ENCODE measurements at regions not wholly inside any gene's neighbourhood (a gene's known extent, or its start where the extent isn't known, plus 50 kb on each side); places are given as distances from the start of the nearest gene placed in this dataset.

DNA sequence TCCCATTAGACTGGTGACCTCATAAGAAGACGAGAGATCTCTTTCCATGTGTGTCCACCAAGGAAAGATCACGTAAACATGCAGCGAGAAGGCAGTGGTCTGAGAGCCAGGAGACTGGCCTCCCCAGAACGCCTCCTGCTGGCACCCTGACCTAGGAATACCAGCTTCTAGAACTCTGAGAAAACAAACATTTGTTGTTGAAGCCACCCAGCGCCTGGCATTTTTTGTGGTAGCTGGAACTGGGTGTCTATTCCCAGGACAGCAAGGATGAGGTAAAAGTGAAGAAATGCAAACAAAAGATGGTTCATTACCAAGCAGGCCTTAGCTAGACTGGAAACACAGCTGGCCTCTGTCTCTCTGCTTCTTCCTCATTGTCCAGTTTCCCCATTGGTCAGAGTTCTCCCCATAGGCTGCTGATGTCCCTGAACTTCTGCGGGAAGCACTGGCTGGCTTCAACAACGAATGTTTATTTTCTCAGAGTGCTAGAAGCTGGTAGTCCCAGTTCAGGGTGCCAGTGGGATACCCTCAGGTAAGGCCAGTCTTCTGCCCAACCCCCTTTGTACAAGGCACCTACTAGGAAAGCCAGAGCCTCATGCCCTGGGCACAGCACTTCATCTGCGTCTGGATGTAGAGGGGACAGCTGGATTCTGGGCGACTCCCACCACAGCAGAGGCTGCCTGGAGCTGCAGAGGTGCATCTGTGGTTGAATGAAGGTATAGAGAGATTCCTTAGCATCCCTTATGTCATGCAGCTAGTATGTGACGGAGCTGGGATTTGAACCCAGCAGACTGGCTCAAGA, 304.9 kb downstream of the TCERG1L start:
- no peaks in the 10 kb centered on the region for H3K9me3 ChIP-seq (ENCODE audit: insufficient read depth, low read depth, low read length)
- no peaks in the 10 kb centered on the region for H3K27me3 ChIP-seq (ENCODE audit: insufficient read depth, low read length)
- H3K4me1 ChIP-seq (ENCODE audit: insufficient read depth, low read length) = peaks cover 21% of the 10 kb centered on the region
- no peaks in the 10 kb centered on the region for H3K36me3 ChIP-seq (ENCODE audit: insufficient read depth, low read length)
- no peak overlapping the region for H3K4me3 ChIP-seq (ENCODE audit: low read length)
- H3K27ac ChIP-seq (ENCODE audit: low read depth, low read length) = no peak overlapping the region
- WGBS = 92% methylated on average over 10 of the region's 10 CpGs
- no peak overlapping the region for H3K9ac ChIP-seq (ENCODE audit: low read depth, low read length)

DNA sequence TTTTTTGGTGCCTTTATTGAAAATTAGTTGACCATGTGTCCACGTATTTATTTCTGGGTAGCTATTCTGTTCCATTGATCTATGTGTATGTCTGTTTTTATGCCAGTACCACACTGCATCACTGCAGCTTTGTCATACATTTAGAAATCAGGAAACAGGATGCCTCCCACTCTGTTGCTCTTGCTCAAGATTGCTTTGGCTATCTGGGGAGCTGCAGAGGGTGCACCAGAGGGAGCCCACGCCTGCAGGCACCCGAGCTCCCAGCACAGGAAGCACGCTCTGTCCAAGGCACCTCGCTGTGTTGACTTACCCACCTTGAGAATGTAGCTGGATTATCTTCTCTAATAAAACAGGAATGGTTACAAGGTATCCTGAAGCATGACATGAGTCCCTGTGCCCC, 301.7 kb downstream of the TCERG1L start:
- 92% methylated on average over 5 of the region's 5 CpGs for WGBS
- Histone ChIP-seq H3K27ac (ENCODE audit: low read depth, low read length) (no peak overlapping the region), H3K36me3 (ENCODE audit: insufficient read depth, low read length) (no peaks in the 10 kb centered on the region), H3K4me1 (ENCODE audit: insufficient read depth, low read length) (no peaks in the 10 kb centered on the region), H3K9me3 (ENCODE audit: insufficient read depth, low read depth, low read length) (no peaks in the 10 kb centered on the region), H3K9ac (ENCODE audit: low read depth, low read length) (no peak overlapping the region), H3K27me3 (ENCODE audit: insufficient read depth, low read length) (no peaks in the 10 kb centered on the region), H3K4me3 (ENCODE audit: low read length) (no peak overlapping the region)

DNA sequence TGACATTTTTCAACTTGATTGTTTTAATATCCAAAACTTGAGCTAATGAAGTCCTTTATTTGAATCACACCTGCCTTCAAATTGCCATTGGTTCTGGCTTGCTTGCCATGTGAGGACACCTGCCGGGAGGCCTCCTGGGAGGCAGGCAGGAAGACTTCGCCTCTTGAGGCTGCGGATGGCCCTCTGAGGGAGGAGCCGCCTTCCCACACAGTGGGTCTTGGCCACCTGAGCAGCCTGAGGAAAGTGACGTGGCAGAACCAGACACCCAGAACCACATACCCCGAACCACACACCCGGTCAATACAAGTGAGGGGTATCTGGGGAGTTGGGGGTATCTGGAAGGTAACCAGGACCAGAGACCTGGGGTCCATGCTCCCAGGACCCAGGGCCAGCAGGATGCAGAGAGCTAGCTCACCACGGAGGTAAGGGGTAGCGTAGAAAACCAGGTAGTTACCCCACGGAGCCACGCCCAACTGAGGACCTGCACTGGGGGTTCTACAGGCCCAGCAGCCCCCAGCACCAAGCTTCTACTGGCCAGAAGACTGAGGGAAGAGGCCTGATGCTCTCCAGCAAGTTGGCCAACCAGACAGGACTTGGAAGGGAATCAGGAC, 300.5 kb downstream of the TCERG1L start:
- Histone ChIP-seq H3K27ac (ENCODE audit: low read depth, low read length) (no peak overlapping the region), H3K27me3 (ENCODE audit: insufficient read depth, low read length) (no peaks in the 10 kb centered on the region), H3K4me3 (ENCODE audit: low read length) (no peak overlapping the region), H3K9ac (ENCODE audit: low read depth, low read length) (no peak overlapping the region), H3K36me3 (ENCODE audit: insufficient read depth, low read length) (no peaks in the 10 kb centered on the region), H3K9me3 (ENCODE audit: insufficient read depth, low read depth, low read length) (no peaks in the 10 kb centered on the region), H3K4me1 (ENCODE audit: insufficient read depth, low read length) (no peaks in the 10 kb centered on the region)
- WGBS = 93% methylated on average over 11 of the region's 11 CpGs

DNA sequence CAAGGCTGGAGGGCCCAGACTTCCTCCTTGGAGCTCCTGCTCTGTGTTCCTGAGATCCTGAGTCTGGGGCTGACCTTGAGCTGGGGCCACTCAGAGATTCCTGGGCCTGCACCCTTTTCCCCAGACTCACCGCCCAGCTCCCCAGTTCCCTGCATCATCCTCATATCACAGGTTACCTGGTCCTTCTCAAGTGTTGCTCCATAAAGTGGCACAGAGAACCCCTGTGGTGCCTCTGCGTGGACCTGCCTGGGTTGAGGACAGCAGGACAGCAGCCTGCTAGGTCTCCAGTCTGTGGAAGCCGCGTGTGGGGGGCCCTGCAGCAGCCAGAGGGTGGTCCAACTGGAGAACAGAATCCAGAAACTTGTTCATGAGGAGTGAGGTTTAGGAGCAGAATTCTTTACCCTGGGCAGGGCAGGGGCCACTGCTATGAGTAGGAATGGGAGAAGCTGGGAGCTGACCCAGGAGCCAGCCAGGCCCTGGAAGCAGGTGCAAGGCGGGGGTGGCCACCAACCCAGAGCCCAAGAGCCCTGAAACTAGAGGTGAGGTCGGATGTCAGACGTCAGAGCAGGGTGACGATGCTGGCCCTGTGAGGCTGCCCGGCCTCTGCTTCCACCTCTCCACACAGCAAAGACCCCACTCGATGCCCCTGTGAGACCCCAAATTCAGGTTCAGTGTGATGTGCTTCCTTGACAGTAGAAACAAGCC, 299.4 kb downstream of the TCERG1L start:
- H3K27me3 ChIP-seq (ENCODE audit: insufficient read depth, low read length) = no peaks in the 10 kb centered on the region
- 88% methylated on average over 10 of the region's 10 CpGs for WGBS
- no peaks in the 10 kb centered on the region for H3K36me3 ChIP-seq (ENCODE audit: insufficient read depth, low read length)

DNA sequence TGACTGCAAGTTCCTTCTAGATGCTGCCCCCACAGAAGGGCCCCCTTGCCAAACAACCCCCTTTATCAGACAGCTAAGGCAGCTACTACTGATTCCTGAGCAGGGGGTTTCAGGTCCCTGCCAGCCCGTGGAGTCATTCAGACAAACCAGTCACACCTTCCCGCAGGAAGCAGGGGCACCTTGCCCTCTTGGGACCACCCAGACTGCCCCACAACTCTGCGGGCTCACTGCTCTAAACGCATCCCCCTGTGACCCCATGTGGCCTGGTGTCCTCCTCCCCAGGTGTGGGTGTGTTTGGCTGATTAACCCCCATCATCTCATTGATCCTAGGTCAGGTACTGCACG, 298.9 kb downstream of the TCERG1L start:
- H3K4me1 ChIP-seq (ENCODE audit: insufficient read depth, low read length) = no peaks in the 10 kb centered on the region
- WGBS = 94% methylated on average over 5 of the region's 5 CpGs
- no peak overlapping the region for H3K27ac ChIP-seq (ENCODE audit: low read depth, low read length)
- H3K36me3 ChIP-seq (ENCODE audit: insufficient read depth, low read length) = no peaks in the 10 kb centered on the region
- H3K27me3 ChIP-seq (ENCODE audit: insufficient read depth, low read length) = no peaks in the 10 kb centered on the region
- H3K9ac ChIP-seq (ENCODE audit: low read depth, low read length) = no peak overlapping the region
- no peaks in the 10 kb centered on the region for H3K9me3 ChIP-seq (ENCODE audit: insufficient read depth, low read depth, low read length)
- H3K4me3 ChIP-seq (ENCODE audit: low read length) = no peak overlapping the region

More for the DNA sequence above, 299.4 kb downstream of the TCERG1L start:
- H3K9ac ChIP-seq (ENCODE audit: low read depth, low read length) = no peak overlapping the region
- H3K4me1 ChIP-seq (ENCODE audit: insufficient read depth, low read length) = no peaks in the 10 kb centered on the region
- H3K4me3 ChIP-seq (ENCODE audit: low read length) = no peak overlapping the region
- no peak overlapping the region for H3K27ac ChIP-seq (ENCODE audit: low read depth, low read length)
- no peaks in the 10 kb centered on the region for H3K9me3 ChIP-seq (ENCODE audit: insufficient read depth, low read depth, low read length)

DNA sequence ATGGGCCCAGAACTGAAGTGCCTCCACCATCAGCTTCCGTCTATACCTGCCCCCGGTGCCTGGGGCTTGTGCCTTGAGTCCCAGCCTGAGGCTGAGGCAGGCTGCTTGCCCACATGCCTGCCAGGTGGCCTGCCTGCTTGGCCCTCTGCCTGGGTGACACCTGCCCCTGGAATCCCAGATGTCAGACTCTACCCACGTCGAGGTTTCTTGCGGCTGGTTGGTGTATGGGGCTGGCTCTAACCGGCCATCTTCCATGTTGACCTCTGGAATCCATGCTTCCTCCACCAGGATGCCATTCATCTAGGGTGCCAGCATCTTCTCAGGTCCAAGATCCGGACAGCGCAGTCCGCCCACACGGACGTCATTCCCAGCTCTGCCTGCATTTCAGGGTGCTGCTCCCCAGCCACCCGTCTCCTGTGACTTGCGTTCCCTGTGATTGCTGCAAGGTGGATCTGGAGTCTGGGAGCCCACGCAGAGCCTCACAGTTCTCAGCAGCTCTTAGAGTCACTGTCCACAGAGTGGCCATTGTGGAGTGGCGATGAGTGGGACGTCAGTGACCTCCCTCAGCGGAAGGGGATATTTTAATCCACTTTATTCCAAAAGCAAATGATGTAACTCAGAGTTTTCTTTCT, 298.1 kb downstream of the TCERG1L start:
- H3K4me3 ChIP-seq (ENCODE audit: low read length) = no peak overlapping the region
- H3K9me3 ChIP-seq (ENCODE audit: insufficient read depth, low read depth, low read length) = no peaks in the 10 kb centered on the region
- no peak overlapping the region for H3K9ac ChIP-seq (ENCODE audit: low read depth, low read length)
- no peak overlapping the region for H3K27ac ChIP-seq (ENCODE audit: low read depth, low read length)
- 96% methylated on average over 17 of the region's 17 CpGs for WGBS
- H3K4me1 ChIP-seq (ENCODE audit: insufficient read depth, low read length) = no peaks in the 10 kb centered on the region
- no peaks in the 10 kb centered on the region for H3K27me3 ChIP-seq (ENCODE audit: insufficient read depth, low read length)
- no peaks in the 10 kb centered on the region for H3K36me3 ChIP-seq (ENCODE audit: insufficient read depth, low read length)

DNA sequence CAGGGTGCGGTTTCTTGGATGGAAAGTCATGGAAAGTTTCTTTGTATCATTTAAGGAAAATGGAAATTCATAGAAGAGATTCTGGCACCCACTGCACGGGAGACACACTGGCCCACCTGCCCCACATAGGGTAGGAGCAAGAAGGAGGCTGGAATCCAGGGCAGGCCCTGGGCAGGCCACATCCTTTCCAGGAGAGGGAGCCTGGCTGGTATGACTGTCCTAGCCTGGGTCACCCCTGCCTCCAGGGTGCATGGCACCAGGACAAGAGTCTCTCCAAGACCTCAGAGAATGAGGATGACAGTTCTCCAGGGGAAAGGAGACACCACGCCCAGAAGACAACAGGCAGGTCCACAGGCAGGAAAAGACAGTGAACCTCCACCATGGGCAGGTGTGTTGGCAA, 297.2 kb downstream of the TCERG1L start:
- no peak overlapping the region for H3K4me3 ChIP-seq (ENCODE audit: low read length)
- H3K27ac ChIP-seq (ENCODE audit: low read depth, low read length) = no peak overlapping the region
- H3K36me3 ChIP-seq (ENCODE audit: insufficient read depth, low read length) = no peaks in the 10 kb centered on the region
- H3K9ac ChIP-seq (ENCODE audit: low read depth, low read length) = no peak overlapping the region
- no peaks in the 10 kb centered on the region for H3K9me3 ChIP-seq (ENCODE audit: insufficient read depth, low read depth, low read length)
- no peaks in the 10 kb centered on the region for H3K4me1 ChIP-seq (ENCODE audit: insufficient read depth, low read length)
- 95% methylated on average over 3 of the region's 3 CpGs for WGBS
- no peaks in the 10 kb centered on the region for H3K27me3 ChIP-seq (ENCODE audit: insufficient read depth, low read length)

DNA sequence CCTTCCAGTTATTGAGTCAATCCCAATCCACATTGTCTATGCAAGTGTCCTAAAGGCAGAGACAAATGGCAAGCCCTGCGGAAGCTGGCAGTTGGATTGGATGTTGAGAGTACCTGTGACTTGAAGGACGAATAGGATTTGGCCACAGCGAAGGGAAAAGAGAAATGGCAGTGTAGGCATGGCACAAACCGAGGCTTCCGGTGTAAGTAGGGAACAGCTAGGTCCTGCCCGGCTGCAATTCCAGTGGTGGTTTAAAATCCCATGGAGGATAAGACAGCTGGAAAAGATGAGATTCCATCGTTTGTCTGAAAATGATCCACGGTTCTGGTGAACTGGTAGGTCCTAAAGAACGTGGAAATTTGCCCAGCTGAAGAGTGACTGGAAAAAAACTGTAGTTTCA, 296.2 kb downstream of the TCERG1L start:
- H3K27ac ChIP-seq (ENCODE audit: low read depth, low read length) = no peak overlapping the region
- H3K36me3 ChIP-seq (ENCODE audit: insufficient read depth, low read length) = no peaks in the 10 kb centered on the region
- H3K4me3 ChIP-seq (ENCODE audit: low read length) = no peak overlapping the region
- H3K27me3 ChIP-seq (ENCODE audit: insufficient read depth, low read length) = no peaks in the 10 kb centered on the region
- no peaks in the 10 kb centered on the region for H3K9me3 ChIP-seq (ENCODE audit: insufficient read depth, low read depth, low read length)
- no peaks in the 10 kb centered on the region for H3K4me1 ChIP-seq (ENCODE audit: insufficient read depth, low read length)
- 93% methylated on average over 9 of the region's 9 CpGs for WGBS
- no peak overlapping the region for H3K9ac ChIP-seq (ENCODE audit: low read depth, low read length)

DNA sequence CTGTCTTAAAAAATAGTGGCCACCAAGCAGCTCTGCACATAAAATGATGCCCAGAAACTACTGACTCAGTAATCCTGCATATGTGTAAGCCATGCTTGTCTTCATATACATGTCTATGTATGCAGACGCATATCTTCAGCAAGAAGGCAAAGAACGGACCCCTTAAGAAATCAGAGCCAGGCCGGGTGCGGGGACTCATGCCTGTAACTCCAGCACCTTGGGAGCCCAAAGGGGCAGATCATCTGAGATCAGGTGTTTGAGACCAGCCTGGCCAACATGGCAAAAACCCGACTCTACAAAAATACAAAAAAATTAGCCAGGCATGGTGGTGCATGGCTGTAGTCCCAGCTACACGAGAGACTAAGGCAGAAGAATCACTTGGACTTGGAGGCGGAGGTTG, 295.0 kb downstream of the TCERG1L start:
- 96% methylated on average over 7 of the region's 7 CpGs for WGBS
- no peaks in the 10 kb centered on the region for H3K36me3 ChIP-seq (ENCODE audit: insufficient read depth, low read length)
- no peaks in the 10 kb centered on the region for H3K27me3 ChIP-seq (ENCODE audit: insufficient read depth, low read length)
- no peak overlapping the region for H3K4me3 ChIP-seq (ENCODE audit: low read length)
- no peak overlapping the region for H3K27ac ChIP-seq (ENCODE audit: low read depth, low read length)
- H3K4me1 ChIP-seq (ENCODE audit: insufficient read depth, low read length) = no peaks in the 10 kb centered on the region
- no peaks in the 10 kb centered on the region for H3K9me3 ChIP-seq (ENCODE audit: insufficient read depth, low read depth, low read length)
- no peak overlapping the region for H3K9ac ChIP-seq (ENCODE audit: low read depth, low read length)

DNA sequence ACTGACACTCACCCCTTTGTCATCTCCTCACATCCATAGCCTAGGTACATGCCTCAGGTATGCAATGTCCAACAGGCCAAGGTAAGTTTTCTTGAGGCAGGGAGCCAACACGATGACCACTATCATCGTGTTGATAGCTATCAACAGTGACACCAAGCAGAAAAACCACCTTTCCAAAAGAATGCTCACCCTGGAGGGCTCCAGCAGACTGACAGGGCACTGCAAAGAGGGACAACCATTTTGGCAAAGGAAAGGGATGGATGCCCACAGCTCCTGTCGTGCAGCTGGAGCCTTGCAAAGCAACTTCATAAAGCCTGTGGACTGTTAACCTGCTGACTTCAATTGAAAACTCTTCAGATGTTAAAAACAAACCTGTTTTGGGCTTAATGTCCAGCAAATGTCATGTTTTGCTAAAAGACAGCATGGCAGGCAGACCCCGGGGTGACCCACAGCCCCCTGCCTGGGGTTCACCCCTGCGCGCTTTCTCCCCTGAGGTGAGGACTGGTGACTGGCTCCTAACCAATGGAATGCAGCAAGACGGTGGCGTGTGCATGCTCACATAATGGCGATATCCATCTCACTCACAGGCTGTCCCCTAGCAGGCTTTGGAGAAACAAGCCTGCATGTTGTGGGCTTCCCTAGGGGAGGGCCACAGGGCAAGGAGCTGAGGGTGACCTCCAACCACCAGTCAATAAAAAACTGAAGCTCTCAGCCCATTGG, 293.8 kb downstream of the TCERG1L start:
- H3K36me3 ChIP-seq (ENCODE audit: insufficient read depth, low read length) = no peaks in the 10 kb centered on the region
- WGBS = 95% methylated on average over 9 of the region's 9 CpGs
- no peaks in the 10 kb centered on the region for H3K4me1 ChIP-seq (ENCODE audit: insufficient read depth, low read length)
- H3K4me3 ChIP-seq (ENCODE audit: low read length) = no peak overlapping the region
- H3K27ac ChIP-seq (ENCODE audit: low read depth, low read length) = no peak overlapping the region
- H3K9me3 ChIP-seq (ENCODE audit: insufficient read depth, low read depth, low read length) = no peaks in the 10 kb centered on the region
- no peaks in the 10 kb centered on the region for H3K27me3 ChIP-seq (ENCODE audit: insufficient read depth, low read length)
- no peak overlapping the region for H3K9ac ChIP-seq (ENCODE audit: low read depth, low read length)

Data from HUES64 (cell line).